GM18873 (cell line): ENCODE measurements at regions not wholly inside any gene's neighbourhood (a gene's known extent, or its start where the extent isn't known, plus 50 kb on each side); places are given as distances from the start of the nearest gene placed in this dataset.
"Not testable (repeated sequence)": the region's sequence is repeated elsewhere in the genome, so short reads cannot be mapped to it uniquely, and the experiment has no call there.

ENCODE experiments used
- ATAC-seq: cut with Tn5 transposase; IDR thresholded peaks from one replicate; pipeline ENCODE4 v1.9.1; 2021; ENCODE audit warnings: mild to moderate bottlenecking, moderate library complexity, moderate number of reproducible peaks; ENCODE audit not compliant: unreplicated experiment, low FRiP score

GRCh38 chr4:20124317-20125026 is 127.2 kb upstream of the SLIT2 start:
- ATAC-seq, result no peak

- no peak for ATAC-seq
These were observed 129.3 kb upstream of the SLIT2 start for GRCh38 chr4:20122198-20122988.

GRCh38 chr4:20119141-20119540 is 132.6 kb upstream of the SLIT2 start:
- ATAC-seq, result no peak

- no peak for ATAC-seq
These were observed 142.3 kb upstream of the SLIT2 start for GRCh38 chr4:20109391-20109790.

- ATAC-seq, result no peak
These were observed 144.8 kb upstream of the SLIT2 start for GRCh38 chr4:20106921-20107320.

GRCh38 chr4:20101831-20102230 is 149.9 kb upstream of the SLIT2 start:
- no peak for ATAC-seq

GRCh38 chr4:20096911-20097310 is 154.8 kb upstream of the SLIT2 start:
- ATAC-seq, result no peak

- no peak for ATAC-seq
These were observed 155.7 kb upstream of the SLIT2 start for GRCh38 chr4:20095805-20096541.

- ATAC-seq, result no peak
These were observed 159.9 kb upstream of the SLIT2 start for GRCh38 chr4:20091781-20092180.

GRCh38 chr4:20087522-20087911 is 164.2 kb upstream of the SLIT2 start:
- ATAC-seq, result no peak

- ATAC-seq, result no peak
These were observed 164.7 kb upstream of the SLIT2 start for GRCh38 chr4:20086799-20087521.

- ATAC-seq, result no peak
These were observed 165.5 kb upstream of the SLIT2 start for GRCh38 chr4:20086067-20086798.

- ATAC-seq, result no peak
These were observed 166.1 kb upstream of the SLIT2 start for GRCh38 chr4:20085653-20086052.

GRCh38 chr4:20085156-20085555 is 166.5 kb upstream of the SLIT2 start:
- no peak for ATAC-seq

- ATAC-seq, result no peak
These were observed 167.2 kb upstream of the SLIT2 start for GRCh38 chr4:20084488-20084887.

GRCh38 chr4:20078644-20079043 is 173.1 kb upstream of the SLIT2 start:
- ATAC-seq, result no peak

GRCh38 chr4:20075248-20075871 is 176.3 kb upstream of the SLIT2 start:
- ATAC-seq, result no peak

GRCh38 chr4:20074450-20074849 is 177.3 kb upstream of the SLIT2 start:
- ATAC-seq, result no peak

- ATAC-seq, result no peak
These were observed 185.8 kb upstream of the SLIT2 start for GRCh38 chr4:20065952-20066351.

GRCh38 chr4:20062857-20063256 is 188.8 kb upstream of the SLIT2 start:
- ATAC-seq, result not testable (repeated sequence)
